ENCODE measurements at regions not wholly inside any gene's neighbourhood (a gene's known extent, or its start where the extent isn't known, plus 50 kb on each side); places are given as distances from the start of the nearest gene placed in this dataset.

GRCh38 chr2:123528996-123529707 lies 495.9 kb upstream of the CNTNAP5 start (continued):
- TF ChIP-seq ZNF462 (CRISPR knock-in tag; IDR thresholded peaks at IDR 0.05): no peak
- TF ChIP-seq ETS1 (IDR thresholded peaks at IDR 0.05): no peak

GRCh38 chr2:123530004-123530403 lies 495.1 kb upstream of the CNTNAP5 start:
- H3K9me2 ChIP-seq (ENCODE audit: insufficient read depth): 0 out of 2 replicates have a peak, but pooled peaks cover 8% of the 10 kb centered on the region
- H3K4me2 ChIP-seq: no peak overlapping the region
- no peaks in the 10 kb centered on the region for H3K4me1 ChIP-seq (ENCODE audit: insufficient read depth)
- H4K20me1 ChIP-seq (replicated peaks; ENCODE audit: insufficient read depth): no peaks in the 10 kb centered on the region
- no peak overlapping the region; the same call in 1 of the 2 replicates for H2AFZ ChIP-seq
- DNase-seq (ENCODE audit: low spot score) (no peak), ATAC-seq (no peak)
- H3K36me3 ChIP-seq (ENCODE audit: insufficient read depth): peaks cover 4% of the 10 kb centered on the region; the same call in 1 of the 2 replicates
- no peaks in the 10 kb centered on the region for H3F3A ChIP-seq (replicated peaks; ENCODE audit: low read depth)
- no peaks in the 10 kb centered on the region for H3K27me3 ChIP-seq (ENCODE audit: insufficient read depth)
- H3K4me1 Mint-ChIP-seq: no peaks in the 10 kb centered on the region
- H3K27ac Mint-ChIP-seq: no peak overlapping the region
- H3K4me3 Mint-ChIP-seq: no peak overlapping the region
- peaks cover 5% of the 10 kb centered on the region for H3K36me3 Mint-ChIP-seq (ENCODE audit: low read depth)
- H3K79me2 ChIP-seq (replicated peaks; ENCODE audit: insufficient read depth): no peaks in the 10 kb centered on the region
- H3K9me3 Mint-ChIP-seq: peaks cover 25% of the 10 kb centered on the region
- peaks cover 4% of the 10 kb centered on the region for H3K27me3 Mint-ChIP-seq (ENCODE audit: insufficient read depth, low read depth, poor library complexity)
- no peak overlapping the region for H3K27ac ChIP-seq (ENCODE audit: low read depth)
- no peak overlapping the region for H3K4me3 ChIP-seq
- no peak for TF ChIP-seq JUNB (IDR thresholded peaks at IDR 0.05; ENCODE audit: unreplicated experiment)
- no peak for TF ChIP-seq EZH2 (IDR thresholded peaks at IDR 0.05; ENCODE audit: low read depth, unreplicated experiment)
- TF ChIP-seq ZNF114 (CRISPR knock-in tag; IDR thresholded peaks at IDR 0.05): no peak
- no peak for TF ChIP-seq CTCF (conservative IDR thresholded peaks at IDR 0.05; ENCODE audit: low read depth in 2 of 2)

Measured in GM23338 (cell line).